ENCODE measurements at regions not wholly inside any gene's neighbourhood (a gene's known extent, or its start where the extent isn't known, plus 50 kb on each side); places are given as distances from the start of the nearest gene placed in this dataset.

GRCh38 chr11:109590782-109591181 lies 168.8 kb downstream of the C11orf87 start (continued):
- no peak for TF ChIP-seq STAT1 (IDR thresholded peaks at IDR 0.05; ENCODE audit: unreplicated experiment)

GRCh38 chr11:109597336-109597735 lies 175.3 kb downstream of the C11orf87 start:
- Mint-ChIP-seq H3K27me3 (ENCODE audit: insufficient read depth, low read depth, poor library complexity) (no peaks in the 10 kb centered on the region), H3K4me1 (no peaks in the 10 kb centered on the region), H3K27ac (no peak overlapping the region), H3K4me3 (no peak overlapping the region), H3K9me3 (no peaks in the 10 kb centered on the region), H3K36me3 (ENCODE audit: low read depth) (no peaks in the 10 kb centered on the region)
- H4K20me1 ChIP-seq (replicated peaks; ENCODE audit: insufficient read depth): no peaks in the 10 kb centered on the region
- no peak for ATAC-seq
- TF ChIP-seq POLR2AphosphoS5 (IDR thresholded peaks at IDR 0.05; ENCODE audit: low read depth) (no peak), ETS1 (IDR thresholded peaks at IDR 0.05) (no peak), ZNF114 (CRISPR knock-in tag; IDR thresholded peaks at IDR 0.05) (no peak), CREB1 (CRISPR knock-in tag; IDR thresholded peaks at IDR 0.05; ENCODE audit: low read depth) (no peak), REST (IDR thresholded peaks at IDR 0.05; ENCODE audit: unreplicated experiment) (no peak), CTCF (conservative IDR thresholded peaks at IDR 0.05; ENCODE audit: low read depth in 2 of 2) (no peak), STAT1 (IDR thresholded peaks at IDR 0.05; ENCODE audit: unreplicated experiment) (no peak), EZH2phosphoT487 (IDR thresholded peaks at IDR 0.05; ENCODE audit: unreplicated experiment) (no peak), EZH2 (IDR thresholded peaks at IDR 0.05; ENCODE audit: low read depth, unreplicated experiment) (no peak), ZNF462 (CRISPR knock-in tag; IDR thresholded peaks at IDR 0.05) (no peak)
- no peak overlapping the region for H3K27ac ChIP-seq (ENCODE audit: low read depth)
- no peaks in the 10 kb centered on the region for H3K36me3 ChIP-seq (ENCODE audit: insufficient read depth)
- H3K4me2 ChIP-seq: no peak overlapping the region
- H3K4me3 ChIP-seq: no peak overlapping the region
- no peaks in the 10 kb centered on the region for H3F3A ChIP-seq (replicated peaks; ENCODE audit: low read depth)
- no peak for DNase-seq (ENCODE audit: low spot score)
- H2AFZ ChIP-seq: no peak overlapping the region
- H3K4me1 ChIP-seq (ENCODE audit: insufficient read depth): no peaks in the 10 kb centered on the region
- no peaks in the 10 kb centered on the region for H3K27me3 ChIP-seq (ENCODE audit: insufficient read depth)
- no peaks in the 10 kb centered on the region for H3K79me2 ChIP-seq (replicated peaks; ENCODE audit: insufficient read depth)
- peaks cover 8% of the 10 kb centered on the region; the same call in 1 of the 2 replicates for H3K9me2 ChIP-seq (ENCODE audit: insufficient read depth)
